H1 (cell line): ENCODE measurements at regions not wholly inside any gene's neighbourhood (a gene's known extent, or its start where the extent isn't known, plus 50 kb on each side); places are given as distances from the start of the nearest gene placed in this dataset.

ENCODE experiments used
- CTCF ChIA-PET: fragments of 300-600 bp; sonication (Branson Sonifier 250); formaldehyde crosslinking; loops from one replicate; lab custom pipeline; 2021; ENCODE audit not compliant: partially characterized antibody; lab: Charles Lee
- POLR2A ChIA-PET: fragments of 300-600 bp; sonication (Branson Sonifier 250); formaldehyde crosslinking; loops from one replicate; lab custom pipeline; 2021; ENCODE audit warnings: inconsistent platforms; ENCODE audit not compliant: partially characterized antibody; lab: Charles Lee
- DNase-seq, 2 experiments: peaks; one replicate each; pipeline versions ENCODE4 v3.0.0 to v3.0.0-alpha.2; 2010 to 2022; ENCODE audit warnings: low spot score in 2 of 2, low read depth in 1 of 2, mixed read lengths in 1 of 2
- FAIRE-seq: peaks from 2 replicates; lab custom pipeline; 2011; peaks lifted over from hg19 to GRCh38; lab: Jason Lieb, UNC
- H2AFZ ChIP-seq: 2 replicates; pipeline ENCODE4 v1.8.1; 2012; ENCODE audit warnings: low read length, inconsistent platforms
- H2AK5ac ChIP-seq: 2 replicates; pipeline ENCODE4 v1.6.1; 2013; ENCODE audit warnings: low read depth, low read length
- H2BK120ac ChIP-seq: replicated peaks from 2 replicates; pipeline ENCODE3; 2013; ENCODE audit warnings: low read depth, low read length, inconsistent platforms
- H2BK12ac ChIP-seq: 2 replicates; pipeline ENCODE4 v1.6.1; 2013; ENCODE audit warnings: low read depth, low read length
- H2BK15ac ChIP-seq: 2 replicates; pipeline ENCODE4 v1.6.1; 2013; ENCODE audit warnings: low read length
- H2BK20ac ChIP-seq: 2 replicates; pipeline ENCODE4 v1.6.1; 2013; ENCODE audit warnings: low read length
- H2BK5ac ChIP-seq: 2 replicates; pipeline ENCODE4 v1.6.1; 2013; ENCODE audit warnings: low read depth, low read length
- H3K14ac ChIP-seq: 2 replicates; pipeline ENCODE4 v1.6.1; 2013; ENCODE audit warnings: inconsistent platforms; ENCODE audit not compliant: insufficient read length
- H3K18ac ChIP-seq: 2 replicates; pipeline ENCODE4 v1.6.1; 2013; ENCODE audit warnings: low read length; ENCODE audit errors: extremely low read depth
- H3K23ac ChIP-seq: 2 replicates; pipeline ENCODE4 v1.6.1; 2013; ENCODE audit warnings: inconsistent platforms; ENCODE audit not compliant: insufficient read length
- H3K23me2 ChIP-seq: 2 replicates; pipeline ENCODE4 v1.6.1; 2013; ENCODE audit warnings: low read depth, low read length
- H3K27ac ChIP-seq: 2 replicates; pipeline ENCODE4 v1.6.1; 2011; ENCODE audit warnings: low read depth, low read length, inconsistent platforms
- H3K27me3 ChIP-seq, 4 experiments: replicated peaks in 1 of 4; 1 replicate in 1 of 4; 2 replicates in 3 of 4; pipeline versions ENCODE4 v1.6.1 to v1.8.1; 2011 to 2013; ENCODE audit warnings: low read length in 3 of 4, mild to moderate bottlenecking in 3 of 4, inconsistent platforms in 2 of 4, mixed read lengths in 2 of 4, moderate library complexity in 1 of 4; ENCODE audit not compliant: control insufficient read depth in 3 of 4, insufficient read depth in 3 of 4; ENCODE audit errors: extremely low read depth in 1 of 4
- H3K36me3 ChIP-seq, 4 experiments: 2 replicates each; pipeline versions ENCODE4 v1.6.1 to v1.8.1; 2011 to 2013; ENCODE audit warnings: mild to moderate bottlenecking in 4 of 4, low read length in 3 of 4, moderate library complexity in 2 of 4, control low read depth in 1 of 4, inconsistent platforms in 1 of 4; ENCODE audit not compliant: insufficient read depth in 4 of 4, control insufficient read depth in 2 of 4
- H3K4ac ChIP-seq: replicated peaks from 2 replicates; pipeline ENCODE3; 2013; ENCODE audit warnings: low read length, low read depth, mixed read lengths, inconsistent platforms; ENCODE audit not compliant: insufficient read length
- H3K4me1 ChIP-seq, 4 experiments: replicated peaks in 1 of 4; 1 replicate in 1 of 4; 2 replicates in 3 of 4; pipeline versions ENCODE4 v1.6.1 to v1.8.1; 2011 to 2013; ENCODE audit warnings: low read length in 3 of 4, inconsistent platforms in 2 of 4, mixed read lengths in 1 of 4; ENCODE audit not compliant: insufficient read depth in 4 of 4, control insufficient read depth in 3 of 4
- H3K4me2 ChIP-seq, 2 experiments: 2 replicates each; pipeline versions ENCODE4 v1.6.1 to v1.8.1; 2011 to 2013; ENCODE audit warnings: low read depth in 2 of 2, low read length in 2 of 2, control low read depth in 1 of 2, inconsistent platforms in 1 of 2, mild to moderate bottlenecking in 1 of 2; ENCODE audit not compliant: insufficient read depth in 1 of 2
- H3K4me3 ChIP-seq, 4 experiments: fragments of 200-600, 300-600 bp in 1 of 4; sonication (generic), shearing (Covaris generic), sonication (Bioruptor Twin) in 1 of 4; 2 replicates each; pipeline versions ENCODE4 v1.5.1 to v1.8.1; 2011 to 2016; ENCODE audit warnings: low read length in 4 of 4, low read depth in 3 of 4, control low read depth in 2 of 4, inconsistent platforms in 2 of 4, mild to moderate bottlenecking in 2 of 4, mixed read lengths in 1 of 4, moderate library complexity in 1 of 4; ENCODE audit not compliant: insufficient read depth in 2 of 4; ENCODE audit errors: extremely low read depth in 1 of 4
- H3K56ac ChIP-seq: replicated peaks from 2 replicates; pipeline ENCODE3; 2013; ENCODE audit warnings: low read depth, mild to moderate bottlenecking, mixed read lengths, low read length, inconsistent platforms; ENCODE audit not compliant: insufficient read length
- H3K79me1 ChIP-seq: 2 replicates; pipeline ENCODE4 v1.6.1; 2013; ENCODE audit warnings: low read depth, low read length, control low read depth
- H3K79me2 ChIP-seq, 2 experiments: 2 replicates each; pipeline versions ENCODE4 v1.6.1 to v1.8.1; 2012 to 2013; ENCODE audit warnings: low read length in 2 of 2, mild to moderate bottlenecking in 2 of 2, inconsistent platforms in 1 of 2; ENCODE audit not compliant: insufficient read depth in 2 of 2, control insufficient read depth in 1 of 2
- H3K9ac ChIP-seq, 4 experiments: replicated peaks in 1 of 4; 1 replicate in 1 of 4; 2 replicates in 3 of 4; pipeline versions ENCODE4 v1.6.1 to v1.8.1; 2011 to 2013; ENCODE audit warnings: low read depth in 3 of 4, low read length in 3 of 4, control low read depth in 2 of 4, mild to moderate bottlenecking in 2 of 4, moderate library complexity in 2 of 4, inconsistent platforms in 1 of 4; ENCODE audit errors: extremely low read depth in 1 of 4
- H3K9me3 ChIP-seq, 2 experiments: 2 replicates each; pipeline versions ENCODE4 v1.6.1 to v1.8.1; 2012 to 2013; ENCODE audit warnings: mild to moderate bottlenecking in 2 of 2, moderate library complexity in 2 of 2, control low read depth in 1 of 2, inconsistent platforms in 1 of 2, low read depth in 1 of 2, low read length in 1 of 2, mixed read lengths in 1 of 2; ENCODE audit not compliant: insufficient read depth in 2 of 2
- H4K20me1 ChIP-seq, 2 experiments: replicated peaks in 1 of 2; 2 replicates each; pipeline versions ENCODE3 to v1.8.1; 2011 to 2013; ENCODE audit warnings: inconsistent platforms in 2 of 2, low read length in 2 of 2, mild to moderate bottlenecking in 1 of 2; ENCODE audit not compliant: insufficient read depth in 2 of 2, control insufficient read depth in 1 of 2
- H4K5ac ChIP-seq: 2 replicates; pipeline ENCODE4 v1.6.1; 2013; ENCODE audit warnings: low read length, low read depth, mixed read lengths, inconsistent platforms; ENCODE audit not compliant: insufficient read length
- H4K8ac ChIP-seq: 2 replicates; pipeline ENCODE4 v1.8.0; 2013; ENCODE audit warnings: mild to moderate bottlenecking, moderate library complexity, low read length, inconsistent platforms; ENCODE audit not compliant: insufficient read depth; ENCODE audit errors: extremely low read depth
- H4K91ac ChIP-seq: replicated peaks from 2 replicates; pipeline ENCODE3; 2013; ENCODE audit warnings: low read length, mixed read lengths, inconsistent platforms; ENCODE audit not compliant: insufficient read length
- CHD1 ChIP-seq: IDR thresholded peaks from 2 replicates; pipeline ENCODE4 v1.6.1; 2012; ENCODE audit warnings: low read depth, low read length, improper control_type of control experiment
- EZH2 ChIP-seq: fragments of 200-600 bp; sonication (generic); IDR thresholded peaks from 2 replicates; pipeline ENCODE4 v1.7.1; 2012; ENCODE audit warnings: low read depth, mild to moderate bottlenecking, moderate library complexity, low read length, inconsistent platforms; ENCODE audit not compliant: severe bottlenecking
- KDM4A ChIP-seq: IDR thresholded peaks from one replicate; pipeline ENCODE4 v1.7.1; 2012; ENCODE audit warnings: low read depth, mild to moderate bottlenecking, moderate library complexity, low read length, inconsistent platforms; ENCODE audit not compliant: severe bottlenecking
- POLR2AphosphoS5 ChIP-seq: IDR thresholded peaks from 2 replicates; pipeline ENCODE4 v1.6.1; 2011; ENCODE audit warnings: low read depth, low read length
- RNF2 ChIP-seq: fragments of 200-900, 300-1000 bp; sonication (generic); IDR thresholded peaks from 2 replicates; pipeline ENCODE4 v1.7.1; 2016; ENCODE audit warnings: borderline replicate concordance, low read depth, mild to moderate bottlenecking, antibody characterized with exemption, low read length; ENCODE audit not compliant: poor library complexity, severe bottlenecking; ENCODE audit errors: missing control alignments
- SP2 ChIP-seq: IDR thresholded peaks from 2 replicates; pipeline ENCODE4 v1.6.1; 2012; ENCODE audit warnings: mild to moderate bottlenecking, low read length, inconsistent platforms
- SRF ChIP-seq: IDR thresholded peaks from 2 replicates; pipeline ENCODE4 v1.6.1; 2011; ENCODE audit warnings: mild to moderate bottlenecking, low read depth, low read length, moderate library complexity
- TAF7 ChIP-seq: optimal IDR thresholded peaks from 2 replicates; pipeline ENCODE3; 2011; ENCODE audit warnings: low read depth, mild to moderate bottlenecking, inconsistent platforms, low read length, moderate library complexity, borderline replicate concordance
- YY1 ChIP-seq: IDR thresholded peaks from 2 replicates; pipeline ENCODE4 v1.6.1; 2011; ENCODE audit warnings: low read depth, mild to moderate bottlenecking, low read length
- ZNF274 ChIP-seq: IDR thresholded peaks from 2 replicates; pipeline ENCODE4 v1.7.0; 2012; ENCODE audit warnings: low read length, borderline replicate concordance; ENCODE audit errors: extremely low read depth
- WGBS, 2 experiments: shearing (Covaris generic) in 1 of 2; methylation state at CpG; one replicate each; pipeline versions ENCODE4 v1.1.6 to v1.1.7; 2013 to 2015; ENCODE audit warnings: low lambda C conversion rate in 2 of 2, mixed read lengths in 2 of 2, inconsistent platforms in 1 of 2, low coverage in 1 of 2, missing lambda C conversion rate in 1 of 2; ENCODE audit not compliant: insufficient replicate concordance in 2 of 2, insufficient coverage in 1 of 2, insufficient read length in 1 of 2; ENCODE audit errors: extremely low coverage in 1 of 2, missing lambda C conversion rate in 1 of 2; 5-methylcytosine and 5-hydroxymethylcytosine counted together
- TF ChIP-seq, protein P1 (sequence below): IDR thresholded peaks from 2 replicates; pipeline ENCODE4 v1.6.1; 2011; ENCODE audit warnings: low read length, improper control_type of control experiment
- TF ChIP-seq, protein P2 (sequence below): IDR thresholded peaks from 2 replicates; pipeline ENCODE4 v1.6.1; 2012; ENCODE audit warnings: low read length, inconsistent platforms

GRCh38 chr1:30287976-30288375, 435.4 kb downstream of the MATN1 start:
- Histone ChIP-seq H3K56ac (no peak overlapping the region), H4K8ac (no peak overlapping the region), H3K23ac (no peak overlapping the region), H4K5ac (no peak overlapping the region), H3K9me3 (no peaks in the 10 kb centered on the region), H3K4me1 (no peaks in the 10 kb centered on the region), H3K36me3 (no peaks in the 10 kb centered on the region), H3K23me2 (no peaks in the 10 kb centered on the region), H3K14ac (no peak overlapping the region), H3K18ac (no peak overlapping the region), H3K4me3 (no peak overlapping the region), H2BK12ac (no peak overlapping the region), H3K27ac (no peak overlapping the region), H3K27me3 (no peaks in the 10 kb centered on the region), H4K91ac (no peak overlapping the region), H3K79me1 (no peaks in the 10 kb centered on the region), H2BK5ac (no peak overlapping the region), H3K9ac (no peak overlapping the region), H2AK5ac (no peak overlapping the region), H2BK15ac (no peak overlapping the region), H2BK120ac (no peak overlapping the region), H2BK20ac (no peak overlapping the region), H3K4me2 (no peak overlapping the region), H4K20me1 (no peaks in the 10 kb centered on the region), H2AFZ (no peak overlapping the region), H3K79me2 (no peaks in the 10 kb centered on the region), H3K4ac (no peak overlapping the region)
- 95% methylated on average over 8 of the region's 8 CpGs; no CpG with 5 or more reads in 1 of the 2 experiments for WGBS, 2 experiments
- POLR2A ChIA-PET = no interaction called here
- CTCF ChIA-PET = interaction anchor here (1.4 to 2.9 kb wide), 3 partner anchors 34 to 55 kb away, joined by 3 to 11 read pairs (median 8); no protein-coding TSS in a partner anchor
- FAIRE-seq (no peak), DNase-seq (peak in 1 of 2 experiments; percentile 13)
- TF ChIP-seq ZNF274 = no peak
- no peak for TF ChIP-seq YY1
- no peak for TF ChIP-seq RNF2
- TF ChIP-seq SRF = no peak
- TF ChIP-seq, protein P1, sequence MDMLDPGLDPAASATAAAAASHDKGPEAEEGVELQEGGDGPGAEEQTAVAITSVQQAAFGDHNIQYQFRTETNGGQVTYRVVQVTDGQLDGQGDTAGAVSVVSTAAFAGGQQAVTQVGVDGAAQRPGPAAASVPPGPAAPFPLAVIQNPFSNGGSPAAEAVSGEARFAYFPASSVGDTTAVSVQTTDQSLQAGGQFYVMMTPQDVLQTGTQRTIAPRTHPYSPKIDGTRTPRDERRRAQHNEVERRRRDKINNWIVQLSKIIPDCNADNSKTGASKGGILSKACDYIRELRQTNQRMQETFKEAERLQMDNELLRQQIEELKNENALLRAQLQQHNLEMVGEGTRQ = no peak
- no peak for TF ChIP-seq CHD1
- TF ChIP-seq, protein P2, sequence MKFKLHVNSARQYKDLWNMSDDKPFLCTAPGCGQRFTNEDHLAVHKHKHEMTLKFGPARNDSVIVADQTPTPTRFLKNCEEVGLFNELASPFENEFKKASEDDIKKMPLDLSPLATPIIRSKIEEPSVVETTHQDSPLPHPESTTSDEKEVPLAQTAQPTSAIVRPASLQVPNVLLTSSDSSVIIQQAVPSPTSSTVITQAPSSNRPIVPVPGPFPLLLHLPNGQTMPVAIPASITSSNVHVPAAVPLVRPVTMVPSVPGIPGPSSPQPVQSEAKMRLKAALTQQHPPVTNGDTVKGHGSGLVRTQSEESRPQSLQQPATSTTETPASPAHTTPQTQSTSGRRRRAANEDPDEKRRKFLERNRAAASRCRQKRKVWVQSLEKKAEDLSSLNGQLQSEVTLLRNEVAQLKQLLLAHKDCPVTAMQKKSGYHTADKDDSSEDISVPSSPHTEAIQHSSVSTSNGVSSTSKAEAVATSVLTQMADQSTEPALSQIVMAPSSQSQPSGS = no peak
- no peak for TF ChIP-seq TAF7
- TF ChIP-seq POLR2AphosphoS5 = no peak
- no peak for TF ChIP-seq KDM4A
- no peak for TF ChIP-seq EZH2
- TF ChIP-seq SP2 = no peak
